DND-41 (cell line): ENCODE measurements at regions not wholly inside any gene's neighbourhood (a gene's known extent, or its start where the extent isn't known, plus 50 kb on each side); places are given as distances from the start of the nearest gene placed in this dataset.

ENCODE experiments used
- EZH2 ChIP-seq: IDR thresholded peaks from 3 replicates; pipeline ENCODE4 v1.6.1; 2012; ENCODE audit warnings: borderline replicate concordance, low read depth, mild to moderate bottlenecking, moderate library complexity, low read length, inconsistent platforms; ENCODE audit not compliant: severe bottlenecking
- TF ChIP-seq, protein P1 (sequence below): IDR thresholded peaks from 2 replicates; pipeline ENCODE4 v1.5.1; 2012; ENCODE audit warnings: borderline replicate concordance, low read length, moderate library complexity, mild to moderate bottlenecking; ENCODE audit not compliant: poor library complexity, severe bottlenecking; ENCODE audit errors: extremely low read depth

DNA sequence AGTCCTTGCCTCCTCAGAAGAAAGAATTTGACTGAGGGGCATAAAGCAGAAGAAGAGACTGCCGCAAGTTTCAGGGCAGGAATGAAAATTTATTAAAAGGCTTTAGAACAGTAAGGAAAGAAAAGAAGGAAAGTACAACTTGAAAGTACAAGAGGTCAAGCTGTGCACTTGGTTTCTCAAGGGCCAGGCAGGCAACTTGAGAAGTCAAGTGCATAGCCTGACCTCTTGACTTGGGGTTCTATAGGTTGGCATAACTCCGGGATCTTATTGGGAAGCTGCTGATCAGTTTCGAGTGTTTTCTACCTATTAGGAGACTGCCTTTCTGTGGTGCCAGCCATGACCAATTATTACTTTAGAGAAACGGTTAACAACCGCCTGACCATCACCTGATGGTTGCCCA, 237.0 kb upstream of the RGS17 start:
- TF ChIP-seq, protein P1, sequence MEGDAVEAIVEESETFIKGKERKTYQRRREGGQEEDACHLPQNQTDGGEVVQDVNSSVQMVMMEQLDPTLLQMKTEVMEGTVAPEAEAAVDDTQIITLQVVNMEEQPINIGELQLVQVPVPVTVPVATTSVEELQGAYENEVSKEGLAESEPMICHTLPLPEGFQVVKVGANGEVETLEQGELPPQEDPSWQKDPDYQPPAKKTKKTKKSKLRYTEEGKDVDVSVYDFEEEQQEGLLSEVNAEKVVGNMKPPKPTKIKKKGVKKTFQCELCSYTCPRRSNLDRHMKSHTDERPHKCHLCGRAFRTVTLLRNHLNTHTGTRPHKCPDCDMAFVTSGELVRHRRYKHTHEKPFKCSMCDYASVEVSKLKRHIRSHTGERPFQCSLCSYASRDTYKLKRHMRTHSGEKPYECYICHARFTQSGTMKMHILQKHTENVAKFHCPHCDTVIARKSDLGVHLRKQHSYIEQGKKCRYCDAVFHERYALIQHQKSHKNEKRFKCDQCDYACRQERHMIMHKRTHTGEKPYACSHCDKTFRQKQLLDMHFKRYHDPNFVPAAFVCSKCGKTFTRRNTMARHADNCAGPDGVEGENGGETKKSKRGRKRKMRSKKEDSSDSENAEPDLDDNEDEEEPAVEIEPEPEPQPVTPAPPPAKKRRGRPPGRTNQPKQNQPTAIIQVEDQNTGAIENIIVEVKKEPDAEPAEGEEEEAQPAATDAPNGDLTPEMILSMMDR = no peak
- TF ChIP-seq EZH2 = no peak
